GM12892 (cell line): ENCODE measurements at regions not wholly inside any gene's neighbourhood (a gene's known extent, or its start where the extent isn't known, plus 50 kb on each side); places are given as distances from the start of the nearest gene placed in this dataset.
"Not testable (repeated sequence)": the region's sequence is repeated elsewhere in the genome, so short reads cannot be mapped to it uniquely, and the experiment has no call there.

Experiments
- POLR2A ChIP-seq: IDR thresholded peaks from 2 replicates; pipeline ENCODE4 v1.6.1; 2011; ENCODE audit warnings: low read depth, low read length, control low read depth
- TAF1 ChIP-seq: IDR thresholded peaks from 2 replicates; pipeline ENCODE4 v1.6.1; 2011; ENCODE audit warnings: low read depth, mild to moderate bottlenecking, control low read depth, low read length, borderline replicate concordance

- TF ChIP-seq POLR2A, TAF1: not testable (repeated sequence)
Observed at GRCh38 chr12:96128292-96128691, 65.9 kb upstream of the ELK3 start.
